ENCODE measurements at regions not wholly inside any gene's neighbourhood (a gene's known extent, or its start where the extent isn't known, plus 50 kb on each side); places are given as distances from the start of the nearest gene placed in this dataset.

GRCh38 chr3:166405465-166405864 lies 568.2 kb upstream of the BCHE start:
- DNase-seq (ENCODE audit: low read depth in 2 of 2): no peak
- Histone ChIP-seq H3K4me1 (ENCODE audit: control insufficient read depth, extremely low read depth, insufficient read depth, low read length) (no peaks in the 10 kb centered on the region), H3K4me3 (replicated peaks in 1 of 4; ENCODE audit: control extremely low read depth in 1 of 4, insufficient read depth in 1 of 4, low read depth in 3 of 4, low read length in 4 of 4) (no peak overlapping the region), H3K27me3 (ENCODE audit: control insufficient read depth, insufficient read depth, low read length) (no peaks in the 10 kb centered on the region), H3K9ac (ENCODE audit: insufficient read depth, low read length) (no peak overlapping the region), H3K4me2 (ENCODE audit: extremely low read depth, insufficient read depth, low read length) (no peak overlapping the region), H3K27ac (ENCODE audit: insufficient read depth, low read length) (no peak overlapping the region), H3K79me2 (ENCODE audit: control insufficient read depth, insufficient read depth, low read length) (no peaks in the 10 kb centered on the region), H4K20me1 (ENCODE audit: control insufficient read depth, extremely low read depth, insufficient read depth, low read length) (no peaks in the 10 kb centered on the region), H3K9me3 (ENCODE audit: control insufficient read depth, insufficient read depth, low read depth, low read length) (no peaks in the 10 kb centered on the region), H2AFZ (ENCODE audit: low read length) (no peak overlapping the region), H3K36me3 (ENCODE audit: control insufficient read depth, insufficient read depth, low read length) (no peaks in the 10 kb centered on the region)
- TF ChIP-seq CTCF (conservative IDR thresholded peaks at IDR 0.05 in 1 of 2, IDR thresholded peaks at IDR 0.05 in 1 of 2; ENCODE audit: low read depth in 1 of 2, low read length in 2 of 2) (no peak), EZH2 (IDR thresholded peaks at IDR 0.05; ENCODE audit: low read length, missing control alignments) (no peak)

- TF ChIP-seq CTCF (conservative IDR thresholded peaks at IDR 0.05 in 1 of 2, IDR thresholded peaks at IDR 0.05 in 1 of 2; ENCODE audit: low read depth in 1 of 2, low read length in 2 of 2) (no peak), EZH2 (IDR thresholded peaks at IDR 0.05; ENCODE audit: low read length, missing control alignments) (no peak)
- no peaks in the 10 kb centered on the region for H3K79me2 ChIP-seq (ENCODE audit: control insufficient read depth, insufficient read depth, low read length)
- no peaks in the 10 kb centered on the region for H3K27me3 ChIP-seq (ENCODE audit: control insufficient read depth, insufficient read depth, low read length)
- DNase-seq (ENCODE audit: low read depth in 2 of 2): no peak
- no peak overlapping the region for H3K4me3 ChIP-seq (replicated peaks in 1 of 4; ENCODE audit: control extremely low read depth in 1 of 4, insufficient read depth in 1 of 4, low read depth in 3 of 4, low read length in 4 of 4)
- no peak overlapping the region for H3K4me2 ChIP-seq (ENCODE audit: extremely low read depth, insufficient read depth, low read length)
- H3K4me1 ChIP-seq (ENCODE audit: control insufficient read depth, extremely low read depth, insufficient read depth, low read length): no peaks in the 10 kb centered on the region
- H3K9me3 ChIP-seq (ENCODE audit: control insufficient read depth, insufficient read depth, low read depth, low read length): no peaks in the 10 kb centered on the region
- H4K20me1 ChIP-seq (ENCODE audit: control insufficient read depth, extremely low read depth, insufficient read depth, low read length): no peaks in the 10 kb centered on the region
- H3K9ac ChIP-seq (ENCODE audit: insufficient read depth, low read length): no peak overlapping the region
- no peak overlapping the region for H2AFZ ChIP-seq (ENCODE audit: low read length)
- no peaks in the 10 kb centered on the region for H3K36me3 ChIP-seq (ENCODE audit: control insufficient read depth, insufficient read depth, low read length)
- H3K27ac ChIP-seq (ENCODE audit: insufficient read depth, low read length): no peak overlapping the region
These were observed 553.1 kb upstream of the BCHE start for GRCh38 chr3:166390303-166390702.

GRCh38 chr3:166388321-166388720 lies 551.1 kb upstream of the BCHE start:
- no peaks in the 10 kb centered on the region for H3K36me3 ChIP-seq (ENCODE audit: control insufficient read depth, insufficient read depth, low read length)
- no peak overlapping the region for H3K4me2 ChIP-seq (ENCODE audit: extremely low read depth, insufficient read depth, low read length)
- TF ChIP-seq CTCF (conservative IDR thresholded peaks at IDR 0.05 in 1 of 2, IDR thresholded peaks at IDR 0.05 in 1 of 2; ENCODE audit: low read depth in 1 of 2, low read length in 2 of 2): no peak
- TF ChIP-seq EZH2 (IDR thresholded peaks at IDR 0.05; ENCODE audit: low read length, missing control alignments): no peak

More at GRCh38 chr3:166388321-166388720, 551.1 kb upstream of the BCHE start:
- H3K9ac ChIP-seq (ENCODE audit: insufficient read depth, low read length): no peak overlapping the region
- H3K79me2 ChIP-seq (ENCODE audit: control insufficient read depth, insufficient read depth, low read length): no peaks in the 10 kb centered on the region
- H3K4me3 ChIP-seq (replicated peaks in 1 of 4; ENCODE audit: control extremely low read depth in 1 of 4, insufficient read depth in 1 of 4, low read depth in 3 of 4, low read length in 4 of 4): no peak overlapping the region
- DNase-seq (ENCODE audit: low read depth in 2 of 2): no peak
- no peak overlapping the region for H3K27ac ChIP-seq (ENCODE audit: insufficient read depth, low read length)
- H3K27me3 ChIP-seq (ENCODE audit: control insufficient read depth, insufficient read depth, low read length): no peaks in the 10 kb centered on the region
- H4K20me1 ChIP-seq (ENCODE audit: control insufficient read depth, extremely low read depth, insufficient read depth, low read length): no peaks in the 10 kb centered on the region
- H3K4me1 ChIP-seq (ENCODE audit: control insufficient read depth, extremely low read depth, insufficient read depth, low read length): no peaks in the 10 kb centered on the region
- H3K9me3 ChIP-seq (ENCODE audit: control insufficient read depth, insufficient read depth, low read depth, low read length): no peaks in the 10 kb centered on the region
- no peak overlapping the region for H2AFZ ChIP-seq (ENCODE audit: low read length)
